Liver (tissue), 8 donors: ENCODE measurements at regions not wholly inside any gene's neighbourhood (a gene's known extent, or its start where the extent isn't known, plus 50 kb on each side); places are given as distances from the start of the nearest gene placed in this dataset.

Experiments used
- DNase-seq: peaks from one replicate; pipeline ENCODE4 v3.0.0-alpha.2; 2017; ENCODE audit warnings: low spot score
- H3K27ac ChIP-seq, 2 donors: one replicate each; pipeline ENCODE4 v1.7.0; 2013; ENCODE audit warnings: inconsistent platforms in 2 of 2, low read length in 2 of 2, control low read depth in 1 of 2, low read depth in 1 of 2, mild to moderate bottlenecking in 1 of 2
- H3K27me3 ChIP-seq, 4 donors: one replicate each; pipeline versions ENCODE4 v1.6.1 to v1.7.0; 2013; ENCODE audit warnings: low read length in 3 of 4, inconsistent platforms in 1 of 4, mild to moderate bottlenecking in 1 of 4, moderate library complexity in 1 of 4; ENCODE audit not compliant: control insufficient read depth in 4 of 4, insufficient read depth in 4 of 4
- H3K36me3 ChIP-seq, 4 donors: one replicate each; pipeline versions ENCODE4 v1.6.1 to v1.7.0; 2013; ENCODE audit warnings: low read length in 3 of 4, mild to moderate bottlenecking in 3 of 4, low read depth in 1 of 4, moderate library complexity in 1 of 4; ENCODE audit not compliant: control insufficient read depth in 4 of 4, insufficient read depth in 3 of 4
- H3K4me1 ChIP-seq, 4 donors: one replicate each; pipeline versions ENCODE4 v1.6.1 to v1.7.0; 2013; ENCODE audit warnings: low read length in 3 of 4, mild to moderate bottlenecking in 3 of 4, moderate library complexity in 1 of 4; ENCODE audit not compliant: control insufficient read depth in 4 of 4, insufficient read depth in 4 of 4
- H3K4me3 ChIP-seq, 3 donors: one replicate each; pipeline versions ENCODE4 v1.6.1 to v1.7.0; 2013; ENCODE audit warnings: low read length in 3 of 3, control low read depth in 1 of 3, low read depth in 1 of 3, mild to moderate bottlenecking in 1 of 3
- H3K9ac ChIP-seq, 2 donors: one replicate each; pipeline ENCODE4 v1.7.0; 2013; ENCODE audit warnings: low read length in 2 of 2, mild to moderate bottlenecking in 2 of 2, moderate library complexity in 2 of 2, control low read depth in 1 of 2, low read depth in 1 of 2
- H3K9me3 ChIP-seq, 4 donors: one replicate each; pipeline versions ENCODE4 v1.6.1 to v1.7.0; 2013; ENCODE audit warnings: low read length in 3 of 4; ENCODE audit not compliant: control insufficient read depth in 4 of 4
- ATF3 ChIP-seq: IDR thresholded peaks from 2 replicates; pipeline ENCODE4 v1.6.1; 2016; ENCODE audit warnings: antibody characterized with exemption
- CTCF ChIP-seq: fragments of 150-350 bp; IDR thresholded peaks from 2 replicates; pipeline ENCODE4 v1.5.1; 2017; ENCODE audit warnings: improper control_type of control experiment, low read depth, low read length; ENCODE audit not compliant: missing input control
- EGR1 ChIP-seq, 2 donors: IDR thresholded peaks; 2 replicates each; pipeline ENCODE4 v1.6.1; 2016 to 2018; ENCODE audit warnings: antibody characterized with exemption in 2 of 2, low read depth in 2 of 2
- FOXA1 ChIP-seq: IDR thresholded peaks from 2 replicates; pipeline ENCODE4 v1.6.1; 2016; ENCODE audit warnings: antibody characterized with exemption
- GABPA ChIP-seq, 2 donors: IDR thresholded peaks in 1 of 2; conservative IDR thresholded peaks in 1 of 2; 2 replicates each; pipeline ENCODE4 v1.6.1; 2016; ENCODE audit warnings: antibody characterized with exemption in 2 of 2, mild to moderate bottlenecking in 1 of 2, moderate library complexity in 1 of 2
- HNF4G ChIP-seq: IDR thresholded peaks from 2 replicates; pipeline ENCODE4 v1.6.1; 2016; ENCODE audit warnings: antibody characterized with exemption
- NR2F2 ChIP-seq: IDR thresholded peaks from 2 replicates; pipeline ENCODE4 v1.6.1; 2016; ENCODE audit warnings: antibody characterized with exemption
- RAD21 ChIP-seq, 2 donors: IDR thresholded peaks; 2 replicates each; pipeline ENCODE4 v1.6.1; 2016; ENCODE audit warnings: antibody characterized with exemption in 2 of 2, mild to moderate bottlenecking in 2 of 2
- REST ChIP-seq: IDR thresholded peaks from 2 replicates; pipeline ENCODE4 v1.6.1; 2016; ENCODE audit warnings: antibody characterized with exemption, mild to moderate bottlenecking
- RXRA ChIP-seq, 2 donors: IDR thresholded peaks; 2 replicates each; pipeline ENCODE4 v1.6.1; 2017 to 2018; ENCODE audit warnings: antibody characterized with exemption in 2 of 2, mild to moderate bottlenecking in 1 of 2
- SP1 ChIP-seq: IDR thresholded peaks from 2 replicates; pipeline ENCODE4 v1.6.1; 2018; ENCODE audit warnings: antibody characterized with exemption, mild to moderate bottlenecking
- TAF1 ChIP-seq: conservative IDR thresholded peaks from 2 replicates; pipeline ENCODE4 v1.6.1; 2016; ENCODE audit warnings: antibody characterized with exemption, mild to moderate bottlenecking
- ZBTB33 ChIP-seq: IDR thresholded peaks from 2 replicates; pipeline ENCODE4 v1.6.1; 2016; ENCODE audit warnings: antibody characterized with exemption
- WGBS: extraction: QIAGEN DNeasy Blood & Tissue Kit; methylation state at CpG from one replicate; pipeline ENCODE4 v1.1.7; 2013; 5-methylcytosine and 5-hydroxymethylcytosine counted together
- donor health status: healthy.
- donor health status: healthy.
- donor health status: healthy.
- donor health status: healthy.
- donor health status: healthy.

GRCh38 chr7:9186730-9187129, 753.3 kb downstream of the NXPH1 start:
- 76% methylated on average over 4 of the region's 4 CpGs for WGBS
- DNase-seq: no peak
- Histone ChIP-seq H3K9me3 (no peaks in the 10 kb centered on the region), H3K4me1 (no peaks in the 10 kb centered on the region), H3K27me3 (no peaks in the 10 kb centered on the region), H3K9ac (no peak overlapping the region), H3K4me3 (no peak overlapping the region), H3K27ac (no peak overlapping the region), H3K36me3 (no peaks in the 10 kb centered on the region)
- TF ChIP-seq ZBTB33 (no peak), RAD21 (IDR thresholded peaks at IDR 0.05) (no peak), ATF3 (no peak), GABPA (IDR thresholded peaks at IDR 0.05 in 1 of 2, conservative IDR thresholded peaks at IDR 0.05 in 1 of 2) (no peak)

GRCh38 chr7:9189703-9190102, 756.3 kb downstream of the NXPH1 start:
- no peak for DNase-seq
- Histone ChIP-seq H3K27ac (no peak overlapping the region), H3K9me3 (no peaks in the 10 kb centered on the region), H3K36me3 (no peaks in the 10 kb centered on the region), H3K9ac (no peak overlapping the region), H3K4me1 (no peaks in the 10 kb centered on the region), H3K27me3 (no peaks in the 10 kb centered on the region), H3K4me3 (no peak overlapping the region)
- no peak for TF ChIP-seq NR2F2
- TF ChIP-seq TAF1: no peak
- TF ChIP-seq SP1: no peak
- no peak for TF ChIP-seq FOXA1
- no peak for TF ChIP-seq ZBTB33
- TF ChIP-seq HNF4G: no peak
- TF ChIP-seq ATF3: no peak
- TF ChIP-seq RXRA (IDR thresholded peaks at IDR 0.05): no peak
- TF ChIP-seq CTCF: no peak
- TF ChIP-seq GABPA (IDR thresholded peaks at IDR 0.05 in 1 of 2, conservative IDR thresholded peaks at IDR 0.05 in 1 of 2): no peak
- no peak for TF ChIP-seq EGR1 (IDR thresholded peaks at IDR 0.05; ENCODE audit: low read depth in 2 of 2)
- no peak for TF ChIP-seq RAD21 (IDR thresholded peaks at IDR 0.05)
- WGBS: 67% methylated on average over 9 of the region's 9 CpGs

- WGBS: 56% methylated on average over 2 of the region's 2 CpGs
- Histone ChIP-seq H3K27me3 (no peaks in the 10 kb centered on the region), H3K4me3 (no peak overlapping the region), H3K4me1 (no peaks in the 10 kb centered on the region), H3K27ac (no peak overlapping the region), H3K9ac (no peak overlapping the region), H3K9me3 (no peaks in the 10 kb centered on the region), H3K36me3 (no peaks in the 10 kb centered on the region)
- DNase-seq: no peak
- no peak for TF ChIP-seq REST
Measured at GRCh38 chr7:9192969-9193368, 759.6 kb downstream of the NXPH1 start.
